Keratinocyte (primary cell): ENCODE measurements at regions not wholly inside any gene's neighbourhood (a gene's known extent, or its start where the extent isn't known, plus 50 kb on each side); places are given as distances from the start of the nearest gene placed in this dataset.

Source experiments
- EZH2 ChIP-seq: IDR thresholded peaks from one replicate; pipeline ENCODE4 v1.6.1; 2012; ENCODE audit warnings: inconsistent platforms, mild to moderate bottlenecking, low read length, moderate library complexity
- TF ChIP-seq, protein P1 (sequence below), 3 experiments: IDR thresholded peaks in 1 of 3; conservative IDR thresholded peaks in 1 of 3; optimal IDR thresholded peaks in 1 of 3; 2 replicates in 2 of 3; 3 replicates in 1 of 3; pipeline versions ENCODE3 to v1.5.1; 2011; ENCODE audit warnings: low read length in 3 of 3, mild to moderate bottlenecking in 3 of 3, moderate library complexity in 2 of 3, control low read depth in 1 of 3, inconsistent platforms in 1 of 3; ENCODE audit not compliant: insufficient read depth in 2 of 3; ENCODE audit errors: extremely low read depth in 1 of 3

DNA sequence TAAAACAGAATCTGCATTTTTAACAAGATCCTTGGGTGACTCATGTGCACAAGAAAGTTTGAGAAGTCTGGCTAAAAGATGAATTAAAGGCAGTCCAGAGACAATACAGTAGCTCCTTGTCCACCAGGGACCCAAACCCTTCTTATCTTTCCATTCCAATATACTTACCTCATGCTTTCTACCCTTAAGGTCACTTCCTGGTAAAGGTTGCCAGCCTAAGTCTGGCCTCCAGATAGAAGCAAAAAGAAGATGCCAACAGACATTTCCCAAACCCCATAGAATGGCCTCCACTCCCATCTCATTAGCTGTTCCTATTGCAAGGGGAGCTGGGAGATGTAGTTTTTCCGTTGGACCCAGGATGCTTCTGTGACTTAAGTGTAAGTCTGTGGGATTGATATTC lies 101.4 kb upstream of the XYLT1 start:
- TF ChIP-seq, protein P1, sequence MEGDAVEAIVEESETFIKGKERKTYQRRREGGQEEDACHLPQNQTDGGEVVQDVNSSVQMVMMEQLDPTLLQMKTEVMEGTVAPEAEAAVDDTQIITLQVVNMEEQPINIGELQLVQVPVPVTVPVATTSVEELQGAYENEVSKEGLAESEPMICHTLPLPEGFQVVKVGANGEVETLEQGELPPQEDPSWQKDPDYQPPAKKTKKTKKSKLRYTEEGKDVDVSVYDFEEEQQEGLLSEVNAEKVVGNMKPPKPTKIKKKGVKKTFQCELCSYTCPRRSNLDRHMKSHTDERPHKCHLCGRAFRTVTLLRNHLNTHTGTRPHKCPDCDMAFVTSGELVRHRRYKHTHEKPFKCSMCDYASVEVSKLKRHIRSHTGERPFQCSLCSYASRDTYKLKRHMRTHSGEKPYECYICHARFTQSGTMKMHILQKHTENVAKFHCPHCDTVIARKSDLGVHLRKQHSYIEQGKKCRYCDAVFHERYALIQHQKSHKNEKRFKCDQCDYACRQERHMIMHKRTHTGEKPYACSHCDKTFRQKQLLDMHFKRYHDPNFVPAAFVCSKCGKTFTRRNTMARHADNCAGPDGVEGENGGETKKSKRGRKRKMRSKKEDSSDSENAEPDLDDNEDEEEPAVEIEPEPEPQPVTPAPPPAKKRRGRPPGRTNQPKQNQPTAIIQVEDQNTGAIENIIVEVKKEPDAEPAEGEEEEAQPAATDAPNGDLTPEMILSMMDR (optimal IDR thresholded peaks at IDR 0.05 in 1 of 3, IDR thresholded peaks at IDR 0.05 in 1 of 3, conservative IDR thresholded peaks at IDR 0.05 in 1 of 3; ENCODE audit: extremely low read depth in 1 of 3, insufficient read depth in 2 of 3, low read length in 3 of 3): no peak
- no peak for TF ChIP-seq EZH2
